ENCODE measurements at regions not wholly inside any gene's neighbourhood (a gene's known extent, or its start where the extent isn't known, plus 50 kb on each side); places are given as distances from the start of the nearest gene placed in this dataset.

DNA sequence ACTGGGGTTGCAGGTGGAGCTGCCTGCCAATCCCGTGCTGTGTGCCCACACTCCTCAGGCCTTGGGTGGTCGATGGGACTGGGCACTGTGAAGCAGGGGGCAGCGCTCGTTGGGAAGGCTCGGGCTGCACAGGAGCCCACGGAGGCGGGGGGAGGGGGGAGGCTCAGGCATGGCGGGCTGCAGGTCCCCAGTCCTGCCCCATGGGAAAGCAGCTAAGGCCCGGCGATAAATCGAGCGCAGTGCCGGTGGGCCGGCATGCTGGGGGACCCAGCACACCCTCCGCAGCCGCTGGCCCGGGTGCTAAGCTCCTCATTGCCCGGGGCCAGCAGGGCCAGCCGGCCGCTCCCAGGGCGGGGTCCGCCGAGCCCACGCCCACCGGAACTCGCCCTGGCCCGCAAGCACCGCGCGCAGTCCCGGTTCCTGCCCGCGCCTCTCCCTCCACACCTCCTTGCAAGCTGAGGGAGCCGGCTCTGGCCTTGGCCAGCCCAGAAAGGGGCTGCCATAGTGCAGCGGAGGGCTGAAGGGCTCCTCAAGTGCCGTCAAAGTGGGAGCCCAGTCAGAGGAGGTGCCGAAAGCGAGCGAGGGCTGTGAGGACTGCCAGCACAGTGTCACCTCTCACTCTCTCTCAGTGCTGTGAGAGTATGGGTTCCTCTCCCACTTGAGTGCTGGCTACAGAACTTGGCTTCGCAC, 1210.6 kb upstream of the NXPH2 start:
- TF ChIP-seq, protein P1, sequence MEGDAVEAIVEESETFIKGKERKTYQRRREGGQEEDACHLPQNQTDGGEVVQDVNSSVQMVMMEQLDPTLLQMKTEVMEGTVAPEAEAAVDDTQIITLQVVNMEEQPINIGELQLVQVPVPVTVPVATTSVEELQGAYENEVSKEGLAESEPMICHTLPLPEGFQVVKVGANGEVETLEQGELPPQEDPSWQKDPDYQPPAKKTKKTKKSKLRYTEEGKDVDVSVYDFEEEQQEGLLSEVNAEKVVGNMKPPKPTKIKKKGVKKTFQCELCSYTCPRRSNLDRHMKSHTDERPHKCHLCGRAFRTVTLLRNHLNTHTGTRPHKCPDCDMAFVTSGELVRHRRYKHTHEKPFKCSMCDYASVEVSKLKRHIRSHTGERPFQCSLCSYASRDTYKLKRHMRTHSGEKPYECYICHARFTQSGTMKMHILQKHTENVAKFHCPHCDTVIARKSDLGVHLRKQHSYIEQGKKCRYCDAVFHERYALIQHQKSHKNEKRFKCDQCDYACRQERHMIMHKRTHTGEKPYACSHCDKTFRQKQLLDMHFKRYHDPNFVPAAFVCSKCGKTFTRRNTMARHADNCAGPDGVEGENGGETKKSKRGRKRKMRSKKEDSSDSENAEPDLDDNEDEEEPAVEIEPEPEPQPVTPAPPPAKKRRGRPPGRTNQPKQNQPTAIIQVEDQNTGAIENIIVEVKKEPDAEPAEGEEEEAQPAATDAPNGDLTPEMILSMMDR (conservative IDR thresholded peaks at IDR 0.05; ENCODE audit: low read depth, low read length): no peak
- no peak for TF ChIP-seq EZH2 (IDR thresholded peaks at IDR 0.05; ENCODE audit: low read length, unreplicated experiment)
